Left lung (tissue), 4 donors: ENCODE measurements at regions not wholly inside any gene's neighbourhood (a gene's known extent, or its start where the extent isn't known, plus 50 kb on each side); places are given as distances from the start of the nearest gene placed in this dataset.
A peak's percentile ranks its signal among the peaks of the same experiment; 100 is the strongest.
"Not testable (repeated sequence)": the region's sequence is repeated elsewhere in the genome, so short reads cannot be mapped to it uniquely, and the experiment has no call there.

Experiments
- ATAC-seq: fragments of 200-7000 bp; cut with Tn5 transposase; one replicate; pipeline ENCODE4 v1.9.1; 2020; ENCODE audit warnings: moderate library complexity
- DNase-seq, 4 donors: peaks; one replicate each; pipeline ENCODE4 v3.0.0-alpha.2; 2013 to 2020
- H3K27ac ChIP-seq, 2 donors: fragments of 200-600 bp; sonication (generic) in 1 of 2; one replicate each; pipeline versions ENCODE4 v1.5.0 to v1.8.0; 2020 to 2021
- H3K27me3 ChIP-seq, 2 donors: fragments of 200-600 bp; sonication (generic) in 1 of 2; one replicate each; pipeline versions ENCODE4 v1.5.0 to v1.8.0; 2020 to 2021
- H3K36me3 ChIP-seq, 2 donors: fragments of 200-600 bp; sonication (generic) in 1 of 2; one replicate each; pipeline versions ENCODE4 v1.5.0 to v1.8.0; 2020 to 2021
- H3K4me1 ChIP-seq, 2 donors: fragments of 200-600 bp; one replicate each; pipeline ENCODE4 v1.8.0; 2021
- H3K4me3 ChIP-seq, 2 donors: fragments of 200-600 bp; sonication (generic) in 1 of 2; one replicate each; pipeline versions ENCODE4 v1.5.0 to v1.8.0; 2020 to 2021; ENCODE audit warnings: mild to moderate bottlenecking in 1 of 2
- H3K9me3 ChIP-seq, 2 donors: fragments of 200-600 bp; sonication (generic) in 1 of 2; one replicate each; pipeline versions ENCODE4 v1.5.0 to v1.8.0; 2020 to 2021
- intact Hi-C, 2 donors: fragments of 100-400 bp; cut with DNase I; formaldehyde crosslinking; loops; one replicate each; pipeline versions ENCODE4 v1.11.2 to v1.14.2; 2022
- donor health status: DM: no; HTN: yes; CAD: no.
- donor health status: DM: no; HTN: no; CAD: no.

DNA sequence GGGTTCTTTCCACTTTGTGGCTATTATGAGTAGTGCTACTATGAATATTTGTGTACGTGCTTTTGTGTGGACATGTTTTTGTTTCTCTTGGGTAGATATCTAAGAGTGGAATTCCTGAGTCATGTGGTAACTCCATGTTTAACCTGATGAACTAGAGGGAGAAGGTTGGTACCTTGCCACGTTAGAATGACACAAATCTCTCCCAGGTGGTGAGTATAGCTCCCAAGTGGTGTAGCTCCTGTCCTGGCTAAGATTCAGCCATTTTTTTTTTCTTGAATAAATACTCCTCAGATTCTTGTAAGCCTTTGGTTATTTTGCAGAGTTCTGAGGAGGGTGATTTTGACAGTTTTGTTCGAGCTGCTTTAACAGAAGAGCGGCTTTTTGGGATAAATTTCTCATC lies 83.2 kb upstream of the DPP6 start:
- H3K4me3 ChIP-seq, ATAC-seq, H3K4me1 ChIP-seq, H3K27ac ChIP-seq, H3K9me3 ChIP-seq, intact Hi-C loops, H3K36me3 ChIP-seq, DNase-seq, H3K27me3 ChIP-seq: not testable (repeated sequence)

DNA sequence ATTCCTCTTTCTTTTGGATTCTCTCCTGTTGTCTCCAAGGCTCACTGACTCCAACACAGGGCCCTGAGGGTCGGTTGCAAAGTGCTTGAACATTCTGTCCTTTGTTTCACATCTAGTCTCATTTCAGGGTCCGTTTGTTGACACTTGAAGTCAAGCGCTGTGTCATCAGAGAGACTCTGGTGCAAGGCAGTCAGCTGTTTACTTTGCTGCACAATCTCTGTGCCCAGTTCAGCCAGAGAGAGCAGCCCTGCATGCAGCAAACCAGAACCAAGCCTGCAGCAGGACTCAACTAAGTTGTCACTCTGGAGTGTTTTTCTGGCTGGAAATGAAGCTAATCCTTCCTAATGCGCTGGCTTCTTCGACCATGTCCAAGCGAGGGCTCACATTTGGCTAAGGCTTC lies 77.6 kb upstream of the DPP6 start:
- H3K27ac ChIP-seq, H3K27me3 ChIP-seq, ATAC-seq, DNase-seq, H3K9me3 ChIP-seq, H3K36me3 ChIP-seq, H3K4me3 ChIP-seq, intact Hi-C loops, H3K4me1 ChIP-seq: not testable (repeated sequence)

DNA sequence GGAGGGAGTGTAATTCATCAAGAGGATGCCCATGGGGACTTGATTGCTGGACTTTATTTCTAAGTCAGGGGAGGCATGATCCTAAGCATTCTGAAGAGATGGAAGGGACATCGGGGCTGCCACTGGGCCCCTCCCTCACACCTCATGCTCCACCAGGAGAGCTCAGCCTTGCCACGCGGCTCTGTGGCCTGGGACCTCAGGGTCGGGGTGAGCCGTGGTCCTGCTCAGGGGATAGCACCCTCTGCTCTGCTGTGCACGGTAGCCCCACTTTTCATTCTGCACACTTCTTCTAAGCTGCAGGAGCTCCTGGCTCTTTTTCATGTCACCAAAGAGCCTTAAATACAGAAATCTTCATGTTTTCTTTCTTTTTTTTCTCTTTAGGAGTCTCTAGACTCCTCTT lies 75.5 kb upstream of the DPP6 start:
- ATAC-seq, intact Hi-C loops, H3K4me3 ChIP-seq, H3K27me3 ChIP-seq, H3K9me3 ChIP-seq, H3K27ac ChIP-seq, H3K36me3 ChIP-seq, H3K4me1 ChIP-seq, DNase-seq: not testable (repeated sequence)

DNA sequence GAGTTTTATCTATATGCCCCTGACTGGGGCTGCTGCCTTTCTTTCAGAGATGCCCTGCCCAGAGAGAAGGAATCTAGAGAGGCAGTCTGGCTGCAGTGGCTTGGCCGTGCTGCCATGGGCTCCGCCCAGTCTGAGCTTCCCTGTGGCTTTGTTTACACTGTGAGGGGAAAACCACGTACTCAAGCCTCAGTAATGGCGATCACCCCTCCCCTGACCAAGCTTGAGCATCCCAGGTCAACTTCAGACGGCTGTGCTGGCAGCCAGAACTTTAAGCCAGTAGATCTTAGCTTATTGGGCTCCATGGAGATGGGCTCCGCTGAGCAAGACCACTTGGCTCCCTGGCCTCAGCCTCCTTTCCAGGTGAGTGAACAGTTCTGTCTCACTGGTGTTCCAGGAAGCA lies 69.0 kb upstream of the DPP6 start:
- H3K27ac ChIP-seq, H3K9me3 ChIP-seq, H3K4me1 ChIP-seq, intact Hi-C loops, DNase-seq, H3K27me3 ChIP-seq, H3K4me3 ChIP-seq, H3K36me3 ChIP-seq, ATAC-seq: not testable (repeated sequence)

DNA sequence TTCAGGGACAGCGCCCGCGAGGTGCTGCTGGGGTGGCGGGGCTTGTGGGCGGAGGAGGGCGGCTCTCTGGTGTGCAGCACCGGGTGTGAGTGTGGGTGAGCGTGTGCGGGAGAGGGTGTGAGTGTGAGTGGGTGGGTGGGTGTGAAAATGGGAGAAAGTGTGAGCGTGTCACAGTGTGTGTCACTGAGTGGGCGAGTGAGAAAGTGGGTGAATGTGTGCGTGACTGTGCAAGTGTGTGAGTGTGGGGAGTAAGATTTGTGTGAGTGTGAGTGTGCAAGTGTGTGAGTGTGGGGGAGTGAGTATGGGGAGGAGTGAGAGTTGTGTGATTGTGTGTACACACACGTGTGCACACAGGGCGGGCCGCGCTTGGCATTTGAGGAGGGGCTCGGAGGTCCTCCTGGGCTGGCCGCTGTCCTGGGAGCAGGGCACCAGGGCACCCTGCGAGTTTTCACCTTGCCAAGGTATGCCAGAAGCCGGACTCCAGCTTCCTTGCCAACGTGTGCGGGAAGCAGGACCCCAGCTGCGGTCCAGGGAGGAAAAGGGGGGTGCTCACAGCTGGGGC lies 63.1 kb upstream of the DPP6 start:
- intact Hi-C loops, H3K9me3 ChIP-seq, ATAC-seq, H3K4me3 ChIP-seq, H3K27me3 ChIP-seq, DNase-seq, H3K36me3 ChIP-seq, H3K27ac ChIP-seq, H3K4me1 ChIP-seq: not testable (repeated sequence)

DNA sequence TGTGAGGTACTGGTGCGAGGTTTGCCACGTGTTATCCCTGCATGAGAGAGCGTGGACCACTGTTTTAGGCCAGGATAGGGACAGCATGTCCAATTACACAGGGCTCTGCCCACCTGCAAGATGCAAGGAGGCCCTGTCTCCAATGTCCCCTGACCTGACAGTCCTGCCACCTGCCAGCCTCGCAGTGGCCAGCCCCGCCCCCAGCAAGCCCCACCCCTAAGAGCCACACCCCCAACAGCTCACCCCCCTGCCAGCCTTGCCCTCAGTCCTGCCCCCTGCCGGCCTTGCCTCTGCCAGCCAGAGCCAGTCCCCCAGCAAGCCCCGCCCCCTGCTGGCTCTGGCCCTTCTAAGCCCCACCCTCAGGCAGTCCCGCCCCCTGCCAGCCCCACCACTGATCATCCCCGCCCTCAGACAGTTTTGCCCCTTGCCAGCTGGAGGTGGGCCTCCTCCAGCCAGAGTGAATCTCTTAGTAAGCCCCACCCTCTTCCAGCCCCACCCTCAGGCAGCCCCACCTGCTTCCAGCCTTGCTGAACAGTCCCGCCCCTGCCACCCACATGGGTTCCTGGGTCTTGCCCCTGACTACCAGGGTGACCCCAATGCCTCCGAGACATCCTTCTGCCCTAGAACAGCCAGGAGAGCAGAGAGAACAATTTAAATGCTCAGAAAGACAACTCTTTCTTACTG lies 62.3 kb upstream of the DPP6 start:
- H3K4me1 ChIP-seq, H3K4me3 ChIP-seq, H3K27ac ChIP-seq, intact Hi-C loops, H3K27me3 ChIP-seq, H3K36me3 ChIP-seq, H3K9me3 ChIP-seq, DNase-seq, ATAC-seq: not testable (repeated sequence)

DNA sequence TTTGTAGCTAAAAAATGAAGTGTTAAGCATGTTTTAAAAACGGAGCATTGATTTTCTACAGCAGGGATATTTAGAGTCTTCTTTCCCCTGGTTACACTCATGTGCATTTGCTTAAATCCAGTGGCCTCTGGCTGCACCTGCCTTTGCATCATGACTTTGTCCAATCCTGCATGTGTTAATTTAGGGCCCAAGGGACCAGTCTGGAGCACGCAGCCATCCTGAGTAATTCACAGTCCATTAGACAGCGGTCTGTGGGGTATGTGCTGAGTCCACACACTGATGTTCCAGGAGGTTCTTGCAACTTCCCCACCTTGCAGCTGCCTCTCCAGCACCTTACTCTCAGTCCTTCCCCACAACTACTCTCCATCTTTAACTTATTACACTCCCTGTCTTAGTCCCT lies 60.7 kb upstream of the DPP6 start:
- H3K27ac ChIP-seq, H3K4me1 ChIP-seq, H3K9me3 ChIP-seq, DNase-seq, H3K4me3 ChIP-seq, intact Hi-C loops, H3K27me3 ChIP-seq, H3K36me3 ChIP-seq, ATAC-seq: not testable (repeated sequence)

DNA sequence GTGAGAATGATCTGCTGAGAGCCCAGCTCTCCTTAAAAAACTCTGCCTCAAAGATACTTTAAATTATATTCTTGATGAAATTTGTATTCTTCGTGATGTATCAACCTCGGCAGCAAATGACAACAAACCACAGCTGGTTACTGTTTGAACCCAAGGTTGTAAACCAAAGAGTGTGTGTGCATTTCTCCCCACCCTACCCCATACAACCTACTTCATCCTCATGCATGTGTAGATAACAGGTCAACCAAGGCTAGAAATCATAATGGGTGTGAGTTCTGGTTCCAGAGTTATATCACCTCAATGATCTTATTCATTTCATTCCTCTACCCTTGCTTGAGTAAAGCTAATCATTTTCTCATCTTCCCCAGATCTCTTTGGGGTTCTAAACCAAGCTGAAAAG lies 58.8 kb upstream of the DPP6 start:
- H3K9me3 ChIP-seq, ATAC-seq, H3K27me3 ChIP-seq, H3K36me3 ChIP-seq, H3K4me3 ChIP-seq, DNase-seq, H3K27ac ChIP-seq, intact Hi-C loops, H3K4me1 ChIP-seq: not testable (repeated sequence)

DNA sequence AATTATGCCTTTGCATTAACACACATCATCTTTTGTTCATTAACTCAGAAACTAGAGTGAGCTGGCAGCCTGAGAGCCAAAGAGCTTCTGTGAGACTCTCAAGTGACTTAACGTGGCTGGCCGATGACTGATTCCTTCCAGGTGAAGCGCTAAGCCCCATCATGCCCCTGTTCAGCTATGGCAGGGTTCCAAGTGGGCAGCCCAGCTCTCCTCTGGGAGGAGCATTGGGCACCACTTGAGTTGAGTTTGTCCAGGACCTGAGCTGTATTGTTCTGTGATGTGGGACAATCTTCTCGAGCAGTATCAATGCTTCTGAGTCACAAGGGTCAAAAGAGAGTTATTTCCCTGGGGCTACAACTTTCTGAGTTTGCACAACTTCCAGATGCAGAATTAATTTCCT lies 53.3 kb upstream of the DPP6 start:
- H3K27me3 ChIP-seq, H3K4me3 ChIP-seq, H3K4me1 ChIP-seq, ATAC-seq, H3K27ac ChIP-seq, H3K36me3 ChIP-seq, intact Hi-C loops, H3K9me3 ChIP-seq: not testable (repeated sequence)
- peak in 1 of 4 donors; percentile 4 for DNase-seq
